ENCODE measurements at regions not wholly inside any gene's neighbourhood (a gene's known extent, or its start where the extent isn't known, plus 50 kb on each side); places are given as distances from the start of the nearest gene placed in this dataset.

DNA sequence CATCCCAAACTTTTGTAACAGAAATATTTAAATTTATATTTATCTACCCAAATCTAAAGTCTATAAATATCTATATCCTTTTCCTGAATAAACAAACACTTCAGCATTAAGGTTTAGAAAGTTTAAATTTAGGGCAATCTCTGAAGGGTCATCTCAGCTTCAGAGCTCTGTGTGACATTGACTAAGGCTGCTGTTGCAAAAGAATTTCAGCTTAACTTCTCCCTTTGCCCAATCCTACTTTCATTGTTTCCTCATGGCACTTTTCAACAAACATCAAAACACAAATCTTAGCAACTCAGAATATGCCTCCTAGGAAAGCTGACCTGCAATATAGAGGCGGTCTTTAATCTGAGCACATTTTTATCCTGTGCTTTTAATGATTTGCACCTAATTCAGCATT lies 79.7 kb upstream of the BANK1 start:
- ChIA-PET CTCF (no interaction called here), POLR2A (no interaction called here)
- H3K4me3 Mint-ChIP-seq = no peak overlapping the region
- TF ChIP-seq, protein P1, sequence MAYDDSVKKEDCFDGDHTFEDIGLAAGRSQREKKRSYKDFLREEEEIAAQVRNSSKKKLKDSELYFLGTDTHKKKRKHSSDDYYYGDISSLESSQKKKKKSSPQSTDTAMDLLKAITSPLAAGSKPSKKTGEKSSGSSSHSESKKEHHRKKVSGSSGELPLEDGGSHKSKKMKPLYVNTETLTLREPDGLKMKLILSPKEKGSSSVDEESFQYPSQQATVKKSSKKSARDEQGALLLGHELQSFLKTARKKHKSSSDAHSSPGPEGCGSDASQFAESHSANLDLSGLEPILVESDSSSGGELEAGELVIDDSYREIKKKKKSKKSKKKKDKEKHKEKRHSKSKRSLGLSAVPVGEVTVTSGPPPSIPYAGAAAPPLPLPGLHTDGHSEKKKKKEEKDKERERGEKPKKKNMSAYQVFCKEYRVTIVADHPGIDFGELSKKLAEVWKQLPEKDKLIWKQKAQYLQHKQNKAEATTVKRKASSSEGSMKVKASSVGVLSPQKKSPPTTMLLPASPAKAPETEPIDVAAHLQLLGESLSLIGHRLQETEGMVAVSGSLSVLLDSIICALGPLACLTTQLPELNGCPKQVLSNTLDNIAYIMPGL (CRISPR knock-in tag; IDR thresholded peaks at IDR 0.05) = no peak
- TF ChIP-seq, protein P2, sequence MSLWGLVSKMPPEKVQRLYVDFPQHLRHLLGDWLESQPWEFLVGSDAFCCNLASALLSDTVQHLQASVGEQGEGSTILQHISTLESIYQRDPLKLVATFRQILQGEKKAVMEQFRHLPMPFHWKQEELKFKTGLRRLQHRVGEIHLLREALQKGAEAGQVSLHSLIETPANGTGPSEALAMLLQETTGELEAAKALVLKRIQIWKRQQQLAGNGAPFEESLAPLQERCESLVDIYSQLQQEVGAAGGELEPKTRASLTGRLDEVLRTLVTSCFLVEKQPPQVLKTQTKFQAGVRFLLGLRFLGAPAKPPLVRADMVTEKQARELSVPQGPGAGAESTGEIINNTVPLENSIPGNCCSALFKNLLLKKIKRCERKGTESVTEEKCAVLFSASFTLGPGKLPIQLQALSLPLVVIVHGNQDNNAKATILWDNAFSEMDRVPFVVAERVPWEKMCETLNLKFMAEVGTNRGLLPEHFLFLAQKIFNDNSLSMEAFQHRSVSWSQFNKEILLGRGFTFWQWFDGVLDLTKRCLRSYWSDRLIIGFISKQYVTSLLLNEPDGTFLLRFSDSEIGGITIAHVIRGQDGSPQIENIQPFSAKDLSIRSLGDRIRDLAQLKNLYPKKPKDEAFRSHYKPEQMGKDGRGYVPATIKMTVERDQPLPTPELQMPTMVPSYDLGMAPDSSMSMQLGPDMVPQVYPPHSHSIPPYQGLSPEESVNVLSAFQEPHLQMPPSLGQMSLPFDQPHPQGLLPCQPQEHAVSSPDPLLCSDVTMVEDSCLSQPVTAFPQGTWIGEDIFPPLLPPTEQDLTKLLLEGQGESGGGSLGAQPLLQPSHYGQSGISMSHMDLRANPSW (CRISPR knock-in tag; conservative IDR thresholded peaks at IDR 0.05; ENCODE audit: low read depth) = no peak
- TF ChIP-seq, protein P3, sequence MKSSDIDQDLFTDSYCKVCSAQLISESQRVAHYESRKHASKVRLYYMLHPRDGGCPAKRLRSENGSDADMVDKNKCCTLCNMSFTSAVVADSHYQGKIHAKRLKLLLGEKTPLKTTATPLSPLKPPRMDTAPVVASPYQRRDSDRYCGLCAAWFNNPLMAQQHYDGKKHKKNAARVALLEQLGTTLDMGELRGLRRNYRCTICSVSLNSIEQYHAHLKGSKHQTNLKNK (CRISPR knock-in tag; IDR thresholded peaks at IDR 0.05) = no peak
- TF ChIP-seq ELF4 (CRISPR knock-in tag; IDR thresholded peaks at IDR 0.05; ENCODE audit: low read depth) (no peak), ZNF219 (CRISPR knock-in tag; IDR thresholded peaks at IDR 0.05; ENCODE audit: borderline replicate concordance) (no peak), HMGA2 (CRISPR knock-in tag; IDR thresholded peaks at IDR 0.05) (no peak), RELA (CRISPR knock-in tag; IDR thresholded peaks at IDR 0.05; ENCODE audit: borderline replicate concordance) (no peak)
- TF ChIP-seq, protein P4, sequence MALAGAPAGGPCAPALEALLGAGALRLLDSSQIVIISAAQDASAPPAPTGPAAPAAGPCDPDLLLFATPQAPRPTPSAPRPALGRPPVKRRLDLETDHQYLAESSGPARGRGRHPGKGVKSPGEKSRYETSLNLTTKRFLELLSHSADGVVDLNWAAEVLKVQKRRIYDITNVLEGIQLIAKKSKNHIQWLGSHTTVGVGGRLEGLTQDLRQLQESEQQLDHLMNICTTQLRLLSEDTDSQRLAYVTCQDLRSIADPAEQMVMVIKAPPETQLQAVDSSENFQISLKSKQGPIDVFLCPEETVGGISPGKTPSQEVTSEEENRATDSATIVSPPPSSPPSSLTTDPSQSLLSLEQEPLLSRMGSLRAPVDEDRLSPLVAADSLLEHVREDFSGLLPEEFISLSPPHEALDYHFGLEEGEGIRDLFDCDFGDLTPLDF (CRISPR knock-in tag; IDR thresholded peaks at IDR 0.05) = no peak
- H3K9me3 Mint-ChIP-seq = peaks cover 10% of the 10 kb centered on the region
- no peak overlapping the region for H3K27ac Mint-ChIP-seq
- peaks cover 5% of the 10 kb centered on the region for H3K36me3 Mint-ChIP-seq
- ATAC-seq (no peak), DNase-seq (ENCODE audit: low spot score) (no peak)
- no peaks in the 10 kb centered on the region for H3K27me3 Mint-ChIP-seq (ENCODE audit: low read depth)
- no peaks in the 10 kb centered on the region for H3K4me1 Mint-ChIP-seq

DNA sequence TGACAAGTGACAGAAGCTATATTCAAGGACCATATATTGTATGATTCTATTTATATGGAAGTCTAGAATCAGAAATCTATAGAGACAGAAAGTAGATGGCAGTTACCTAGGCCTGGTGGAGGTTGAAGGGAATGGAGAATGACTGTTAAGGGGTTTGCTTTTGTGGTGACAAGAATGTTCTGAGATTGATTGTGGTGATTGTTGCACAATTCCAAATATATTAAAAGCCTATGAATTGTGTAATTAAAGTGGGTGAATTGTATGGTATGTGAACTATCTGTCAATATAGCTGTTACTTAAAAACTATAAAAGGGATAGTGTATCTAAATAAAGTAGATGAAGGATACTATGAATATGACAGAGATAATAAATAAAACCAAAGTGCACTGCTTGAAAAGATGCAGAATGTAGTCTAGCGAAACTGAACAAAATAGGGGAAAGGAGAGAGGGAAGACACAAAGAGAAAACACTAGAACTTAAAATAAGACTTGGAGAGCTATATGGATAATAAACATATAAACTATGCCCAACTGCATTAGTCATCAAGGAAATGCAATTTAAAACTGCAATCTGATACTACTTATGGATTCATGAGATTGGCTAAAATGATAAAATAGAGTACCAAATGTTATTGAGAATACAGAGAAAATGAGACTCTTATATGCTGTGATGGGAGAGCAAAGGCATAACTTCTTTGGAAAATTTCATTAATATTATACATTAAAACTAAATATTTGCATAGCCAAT lies 82.1 kb upstream of the BANK1 start:
- ChIA-PET CTCF (no interaction called here), POLR2A (no interaction called here)
- Mint-ChIP-seq H3K4me3 (no peak overlapping the region), H3K36me3 (peaks cover 5% of the 10 kb centered on the region), H3K27me3 (ENCODE audit: low read depth) (no peaks in the 10 kb centered on the region), H3K4me1 (no peaks in the 10 kb centered on the region), H3K9me3 (peaks cover 10% of the 10 kb centered on the region), H3K27ac (no peak overlapping the region)
- ATAC-seq (no peak), DNase-seq (ENCODE audit: low spot score) (no peak)
- TF ChIP-seq, protein P5, sequence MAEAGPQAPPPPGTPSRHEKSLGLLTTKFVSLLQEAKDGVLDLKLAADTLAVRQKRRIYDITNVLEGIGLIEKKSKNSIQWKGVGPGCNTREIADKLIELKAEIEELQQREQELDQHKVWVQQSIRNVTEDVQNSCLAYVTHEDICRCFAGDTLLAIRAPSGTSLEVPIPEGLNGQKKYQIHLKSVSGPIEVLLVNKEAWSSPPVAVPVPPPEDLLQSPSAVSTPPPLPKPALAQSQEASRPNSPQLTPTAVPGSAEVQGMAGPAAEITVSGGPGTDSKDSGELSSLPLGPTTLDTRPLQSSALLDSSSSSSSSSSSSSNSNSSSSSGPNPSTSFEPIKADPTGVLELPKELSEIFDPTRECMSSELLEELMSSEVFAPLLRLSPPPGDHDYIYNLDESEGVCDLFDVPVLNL (CRISPR knock-in tag; IDR thresholded peaks at IDR 0.05; ENCODE audit: borderline replicate concordance, low read depth) = no peak
- TF ChIP-seq, protein P6, sequence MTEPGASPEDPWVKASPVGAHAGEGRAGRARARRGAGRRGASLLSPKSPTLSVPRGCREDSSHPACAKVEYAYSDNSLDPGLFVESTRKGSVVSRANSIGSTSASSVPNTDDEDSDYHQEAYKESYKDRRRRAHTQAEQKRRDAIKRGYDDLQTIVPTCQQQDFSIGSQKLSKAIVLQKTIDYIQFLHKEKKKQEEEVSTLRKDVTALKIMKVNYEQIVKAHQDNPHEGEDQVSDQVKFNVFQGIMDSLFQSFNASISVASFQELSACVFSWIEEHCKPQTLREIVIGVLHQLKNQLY (CRISPR knock-in tag; IDR thresholded peaks at IDR 0.05) = no peak
- TF ChIP-seq NR1H2 (CRISPR knock-in tag; IDR thresholded peaks at IDR 0.05) = no peak
- TF ChIP-seq NR3C1 (CRISPR knock-in tag; conservative IDR thresholded peaks at IDR 0.05; ENCODE audit: low read depth) = no peak
- TF ChIP-seq, protein P7, sequence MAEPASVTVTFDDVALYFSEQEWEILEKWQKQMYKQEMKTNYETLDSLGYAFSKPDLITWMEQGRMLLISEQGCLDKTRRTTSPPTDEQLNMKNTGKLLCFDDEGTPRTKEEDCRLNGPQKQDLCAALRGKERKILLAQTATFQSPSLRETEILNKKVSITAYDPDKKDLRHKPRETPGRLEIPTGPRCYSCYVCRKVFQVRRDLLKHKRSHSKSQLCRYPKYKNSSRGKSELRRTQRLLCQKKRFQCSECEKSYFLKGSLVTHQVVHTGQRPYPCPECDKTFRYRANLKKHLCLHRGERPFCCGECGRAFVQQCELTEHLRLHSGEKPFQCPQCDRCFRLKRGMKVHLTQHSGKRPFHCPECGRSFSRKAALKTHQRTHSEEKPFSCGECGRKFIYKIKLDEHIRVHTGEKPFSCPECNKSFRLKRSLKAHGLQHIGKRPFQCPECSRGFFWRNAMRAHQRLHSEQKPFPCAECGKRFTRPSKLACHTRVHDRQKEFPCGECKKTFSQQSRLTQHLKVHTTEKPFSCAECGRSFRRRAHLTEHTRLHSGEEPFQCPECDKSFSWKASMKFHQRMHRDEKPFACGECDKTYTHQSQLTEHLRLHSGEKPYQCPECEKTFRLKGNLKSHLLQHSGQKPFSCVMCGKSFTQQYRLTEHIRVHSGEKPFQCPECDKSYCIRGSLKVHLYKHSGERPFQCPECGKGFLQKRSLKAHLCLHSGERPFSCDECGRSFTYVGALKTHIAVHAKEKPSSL (CRISPR knock-in tag; conservative IDR thresholded peaks at IDR 0.05) = no peak
- TF ChIP-seq, protein P8, sequence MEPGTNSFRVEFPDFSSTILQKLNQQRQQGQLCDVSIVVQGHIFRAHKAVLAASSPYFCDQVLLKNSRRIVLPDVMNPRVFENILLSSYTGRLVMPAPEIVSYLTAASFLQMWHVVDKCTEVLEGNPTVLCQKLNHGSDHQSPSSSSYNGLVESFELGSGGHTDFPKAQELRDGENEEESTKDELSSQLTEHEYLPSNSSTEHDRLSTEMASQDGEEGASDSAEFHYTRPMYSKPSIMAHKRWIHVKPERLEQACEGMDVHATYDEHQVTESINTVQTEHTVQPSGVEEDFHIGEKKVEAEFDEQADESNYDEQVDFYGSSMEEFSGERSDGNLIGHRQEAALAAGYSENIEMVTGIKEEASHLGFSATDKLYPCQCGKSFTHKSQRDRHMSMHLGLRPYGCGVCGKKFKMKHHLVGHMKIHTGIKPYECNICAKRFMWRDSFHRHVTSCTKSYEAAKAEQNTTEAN (CRISPR knock-in tag; IDR thresholded peaks at IDR 0.05) = no peak
- TF ChIP-seq, protein P9, sequence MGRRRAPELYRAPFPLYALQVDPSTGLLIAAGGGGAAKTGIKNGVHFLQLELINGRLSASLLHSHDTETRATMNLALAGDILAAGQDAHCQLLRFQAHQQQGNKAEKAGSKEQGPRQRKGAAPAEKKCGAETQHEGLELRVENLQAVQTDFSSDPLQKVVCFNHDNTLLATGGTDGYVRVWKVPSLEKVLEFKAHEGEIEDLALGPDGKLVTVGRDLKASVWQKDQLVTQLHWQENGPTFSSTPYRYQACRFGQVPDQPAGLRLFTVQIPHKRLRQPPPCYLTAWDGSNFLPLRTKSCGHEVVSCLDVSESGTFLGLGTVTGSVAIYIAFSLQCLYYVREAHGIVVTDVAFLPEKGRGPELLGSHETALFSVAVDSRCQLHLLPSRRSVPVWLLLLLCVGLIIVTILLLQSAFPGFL (CRISPR knock-in tag; IDR thresholded peaks at IDR 0.05; ENCODE audit: borderline replicate concordance) = no peak
